Activated CD8-positive, alpha-beta memory T cell treated with anti-CD3 and anti-CD28 coated beads, Interleukin-2, amount 50 U/mL, for 4 hours (primary cell): ENCODE measurements at regions not wholly inside any gene's neighbourhood (a gene's known extent, or its start where the extent isn't known, plus 50 kb on each side); places are given as distances from the start of the nearest gene placed in this dataset.

Experiments used
- DNase-seq: peaks from one replicate; pipeline ENCODE4 v3.0.0-alpha.2; 2020

DNA sequence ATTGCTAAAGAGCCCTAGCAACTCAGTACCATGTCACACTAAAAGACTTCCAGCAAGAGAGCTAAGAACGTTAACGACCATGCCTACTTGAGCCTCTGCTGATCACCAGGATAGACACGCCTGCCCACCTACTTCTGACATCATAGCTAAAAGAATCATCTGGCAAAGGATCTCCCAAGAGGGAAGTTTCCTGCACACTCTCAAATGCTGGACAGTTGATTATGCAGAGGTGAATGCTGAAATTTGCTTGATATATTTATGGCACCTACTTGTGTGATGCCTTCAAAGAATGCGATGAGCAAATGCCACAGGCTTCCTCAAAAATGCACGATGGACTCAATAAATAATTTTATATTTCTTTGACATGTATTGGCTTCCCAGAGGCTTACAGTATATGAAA lies 113.6 kb downstream of the GALC start:
- no peak for DNase-seq

DNA sequence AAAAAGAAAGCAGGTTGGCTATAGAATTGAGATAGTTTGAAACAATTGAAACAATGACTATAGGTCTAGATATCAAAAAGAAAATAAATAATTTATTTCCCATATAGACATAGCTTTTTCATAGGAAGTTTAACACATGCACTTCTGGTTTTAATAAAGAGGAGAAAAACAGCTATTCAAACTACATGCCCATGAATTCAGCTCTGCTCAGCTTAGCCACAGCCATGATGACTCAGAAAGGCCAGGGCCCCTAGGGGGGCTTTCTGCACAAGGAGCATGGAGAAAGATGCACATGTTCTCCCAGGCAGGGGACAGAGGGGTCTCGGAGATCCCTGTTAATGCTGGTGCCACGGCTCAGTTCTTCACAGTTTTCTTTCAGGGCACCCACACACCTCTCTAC lies 114.0 kb downstream of the GALC start:
- DNase-seq, result no peak

DNA sequence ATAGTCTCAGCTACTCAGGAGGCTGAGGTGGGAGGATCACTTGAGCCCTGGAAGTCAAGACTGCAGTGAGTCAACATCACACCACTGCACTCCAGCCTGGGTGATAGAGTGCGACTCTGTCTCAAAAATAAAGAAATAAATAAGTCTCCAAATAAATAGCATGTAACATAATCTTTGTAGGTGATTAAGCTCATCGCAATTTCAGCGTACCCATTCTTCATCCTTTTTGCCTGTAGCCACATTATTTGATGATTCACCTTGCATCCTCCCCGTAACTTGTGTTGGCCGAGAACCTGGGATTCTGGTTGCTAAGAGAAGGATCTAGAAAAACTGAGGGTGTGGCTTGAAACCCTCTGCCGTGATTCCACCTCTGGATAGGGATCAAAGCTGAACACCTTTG lies 115.1 kb downstream of the GALC start:
- DNase-seq, result no peak

DNA sequence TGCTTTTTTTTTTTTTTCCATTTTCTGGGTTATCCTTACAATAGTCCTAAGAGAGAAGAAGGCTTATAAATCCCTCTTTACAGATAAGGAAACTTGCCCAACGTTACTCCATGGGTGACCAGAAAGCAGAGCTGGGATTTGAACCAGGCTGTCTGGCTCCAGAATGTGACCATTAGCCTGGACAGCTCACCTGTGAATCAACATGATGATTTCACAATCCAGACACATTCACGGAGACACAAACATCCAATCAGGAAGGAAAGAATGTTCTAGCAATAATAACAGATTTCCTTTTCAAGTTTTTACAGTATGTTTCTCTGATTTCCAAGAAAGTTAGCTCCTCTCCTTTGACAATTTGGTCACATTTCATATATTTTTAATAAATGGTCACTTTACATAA lies 118.3 kb downstream of the GALC start:
- DNase-seq, result no peak

DNA sequence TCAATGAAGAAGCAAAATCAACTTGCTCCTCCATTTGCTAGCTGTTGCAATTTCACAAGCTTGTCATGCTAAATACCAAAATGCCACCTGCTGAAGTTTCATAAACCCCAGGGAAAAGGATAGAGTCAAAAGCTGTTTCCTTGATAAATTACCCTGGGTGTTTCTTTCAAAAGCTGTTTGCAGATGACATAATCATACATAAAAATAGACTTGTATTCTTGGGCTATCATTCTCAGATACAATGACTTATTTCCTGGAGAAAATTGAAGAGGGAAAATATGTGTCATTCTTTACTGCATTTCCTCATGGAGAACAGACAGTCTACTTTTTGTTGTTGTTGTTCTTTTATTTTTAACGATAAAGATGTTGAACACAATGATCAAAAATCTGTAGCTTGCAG lies 119.2 kb downstream of the GALC start:
- DNase-seq, result no peak

DNA sequence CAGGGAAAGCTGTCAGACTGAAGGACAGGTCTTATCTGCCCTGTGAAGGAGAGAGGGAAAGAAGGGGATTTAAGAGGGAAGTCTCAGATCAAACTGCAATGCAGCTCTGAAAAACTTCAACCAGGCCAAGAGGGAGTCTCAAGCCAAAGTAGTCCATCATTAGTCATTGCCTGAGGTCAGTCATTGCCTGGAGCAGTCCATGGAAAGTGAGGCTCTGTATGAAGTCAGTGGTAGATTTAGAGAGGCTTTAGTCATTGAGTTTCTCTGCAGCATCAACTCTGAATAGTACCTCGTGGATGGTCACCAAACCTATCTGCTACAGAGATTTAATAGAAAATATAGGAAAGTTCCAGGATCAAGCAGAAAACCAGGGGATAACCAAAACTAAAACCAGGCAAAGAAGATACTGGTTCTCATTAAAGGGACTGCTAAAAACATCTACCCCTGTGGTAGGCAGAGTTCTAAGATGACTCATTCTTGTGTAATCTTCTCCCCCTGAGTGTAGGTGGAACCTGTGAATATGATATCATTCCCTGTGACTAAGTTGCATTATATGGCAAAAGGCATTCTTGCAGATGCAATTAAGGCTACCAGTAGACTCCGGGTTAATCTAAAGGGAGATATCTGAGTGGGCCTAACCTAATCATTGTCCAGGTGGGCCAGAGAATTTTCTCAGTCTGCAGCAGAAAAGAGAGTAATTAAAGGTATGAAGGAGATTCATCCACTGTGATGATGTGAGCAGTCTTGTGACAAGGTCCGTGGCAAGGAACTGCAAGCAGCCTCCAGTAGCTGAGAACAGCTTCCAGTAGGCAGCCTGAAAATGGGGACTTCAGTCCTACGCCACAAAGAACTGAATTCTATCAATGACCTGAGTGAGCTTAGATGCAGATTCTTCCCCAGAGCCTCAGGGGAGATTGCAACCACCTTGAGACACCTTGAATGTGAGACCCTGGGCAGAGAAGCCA lies 123.1 kb downstream of the GALC start:
- no peak for DNase-seq

DNA sequence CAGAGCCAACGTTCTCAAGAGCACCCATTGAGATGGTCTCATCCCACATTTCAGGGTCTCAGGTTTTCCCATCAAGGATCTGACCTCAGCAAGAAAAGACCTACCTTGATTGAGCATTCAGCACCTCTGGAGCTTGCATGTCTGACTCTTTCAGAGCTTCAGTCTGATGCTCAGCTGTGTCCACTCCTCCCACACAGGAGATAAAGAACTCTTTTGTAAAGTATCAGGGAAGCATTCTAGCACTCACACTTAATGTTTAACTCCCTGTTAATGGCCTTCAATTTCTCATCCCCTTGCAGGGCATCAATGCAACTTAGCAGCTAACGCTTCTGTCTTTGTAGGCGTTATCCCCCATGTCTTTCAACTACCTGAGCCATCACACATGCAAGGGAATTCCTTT lies 124.1 kb downstream of the GALC start:
- no peak for DNase-seq

DNA sequence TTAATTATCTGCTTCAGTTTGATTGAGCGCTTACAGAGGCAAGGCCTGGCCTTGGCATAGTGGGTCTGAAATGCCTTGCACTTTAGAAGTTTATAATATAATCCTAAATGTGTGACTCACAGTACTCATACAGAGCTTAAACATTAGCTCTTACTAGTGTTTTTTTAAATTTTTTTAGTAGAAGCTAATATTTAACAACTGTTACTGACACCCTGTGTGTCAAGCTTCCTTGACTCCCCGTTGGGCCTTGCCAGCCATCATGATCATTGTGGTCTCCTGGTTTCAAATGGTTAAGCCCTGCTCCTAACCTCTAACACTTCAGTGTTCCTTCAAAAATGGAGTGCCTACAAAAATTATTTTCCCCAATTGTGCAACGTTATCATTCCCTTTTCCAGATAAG lies 126.9 kb downstream of the GALC start:
- DNase-seq, result no peak

DNA sequence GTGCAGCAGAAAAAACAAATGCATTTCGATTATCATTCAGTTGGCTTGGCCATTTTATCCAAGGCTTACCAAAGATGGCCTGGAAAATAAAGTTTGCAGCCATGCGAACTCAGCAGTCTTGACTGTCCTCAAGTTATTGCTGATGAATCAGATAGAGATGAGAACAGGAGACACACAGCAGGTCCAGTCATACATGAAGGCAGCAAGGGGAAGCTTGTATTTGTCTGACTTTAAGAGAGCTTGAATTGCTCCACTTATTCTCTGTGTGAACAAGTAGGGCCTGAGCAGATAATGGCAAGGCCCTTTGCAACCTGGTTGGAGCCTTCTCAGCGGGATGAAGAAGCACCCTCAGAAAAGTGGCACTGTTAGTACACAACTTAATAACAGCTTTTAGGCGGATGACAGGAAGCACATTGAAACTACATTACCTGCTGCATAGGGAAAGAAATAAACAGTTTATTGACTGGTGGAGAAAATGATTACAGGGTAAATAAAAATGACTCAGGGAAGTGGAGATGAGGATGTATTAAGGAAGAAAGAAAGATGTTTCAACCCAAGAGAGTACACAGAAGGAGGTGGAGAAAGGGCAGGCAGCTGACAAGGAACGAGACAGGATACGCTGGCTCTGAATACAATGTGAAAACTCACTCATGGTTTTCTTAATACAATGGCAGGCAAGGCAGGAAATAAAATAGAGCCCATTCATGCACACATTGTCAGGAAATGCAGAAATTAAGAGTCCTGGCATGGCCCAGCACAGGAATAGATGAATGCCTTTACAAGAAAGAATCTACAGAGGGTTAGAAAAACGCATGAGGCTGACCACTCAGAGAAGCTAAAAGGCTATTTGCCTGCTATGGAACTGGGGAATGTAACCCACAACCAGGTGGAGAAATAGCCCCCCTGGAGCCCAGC lies 128.4 kb downstream of the GALC start:
- no peak for DNase-seq

DNA sequence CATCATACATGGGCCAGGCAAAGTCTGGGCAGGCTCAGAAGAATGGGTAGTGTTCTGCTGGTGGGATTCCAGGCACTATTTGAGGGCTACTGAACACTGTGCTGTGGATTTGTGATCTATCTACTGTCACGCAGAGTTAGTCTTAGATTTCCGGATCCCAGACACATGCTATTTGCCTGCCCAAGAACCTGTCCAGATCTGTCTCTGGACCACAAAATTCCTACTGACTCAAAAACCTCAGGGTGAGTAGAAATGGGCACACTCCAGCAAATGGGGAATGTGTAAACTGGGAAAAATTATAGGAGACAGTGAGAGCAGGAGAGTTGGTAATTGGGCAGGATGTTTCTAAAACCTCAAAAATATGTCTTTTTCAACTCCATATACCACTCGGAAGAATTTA lies 129.9 kb downstream of the GALC start:
- no peak for DNase-seq

DNA sequence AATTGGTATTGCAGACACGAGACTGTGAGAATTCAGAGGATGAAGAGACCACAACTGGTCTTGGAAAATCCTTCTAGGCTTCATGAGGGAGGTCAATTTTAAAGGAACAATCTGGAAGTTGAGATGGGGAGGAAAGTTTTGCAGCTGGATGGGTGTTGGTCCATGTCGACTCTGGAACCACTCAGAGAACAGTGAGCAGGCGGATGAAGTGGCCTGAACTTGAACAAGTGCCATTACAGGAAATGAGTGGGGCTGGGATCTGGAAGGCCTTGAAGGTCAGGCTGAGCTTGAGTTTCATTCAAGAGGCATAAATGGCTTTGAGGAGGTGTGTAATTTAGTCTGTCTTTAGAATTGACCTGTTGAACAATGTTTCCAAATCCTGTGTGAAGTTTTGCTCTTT lies 140.9 kb downstream of the GALC start:
- no peak for DNase-seq

DNA sequence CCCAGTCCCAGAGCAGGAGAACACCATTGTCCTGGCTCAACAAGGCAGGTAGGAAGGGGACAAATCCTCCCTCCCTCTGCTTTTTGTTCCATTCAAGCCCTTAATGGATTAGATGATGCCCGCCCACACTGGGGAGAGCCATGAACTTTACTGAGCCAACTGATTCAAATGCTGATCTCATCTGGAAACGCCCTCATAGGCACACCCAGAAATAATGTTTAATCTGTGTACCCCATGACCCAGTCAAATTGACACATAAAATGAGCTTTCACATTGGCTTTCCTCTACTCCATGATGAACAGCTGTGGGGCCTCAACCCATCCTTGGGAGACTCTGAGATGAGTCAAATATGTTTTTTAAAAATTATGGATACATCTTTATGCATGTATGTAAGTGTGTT lies 141.8 kb downstream of the GALC start:
- no peak for DNase-seq

DNA sequence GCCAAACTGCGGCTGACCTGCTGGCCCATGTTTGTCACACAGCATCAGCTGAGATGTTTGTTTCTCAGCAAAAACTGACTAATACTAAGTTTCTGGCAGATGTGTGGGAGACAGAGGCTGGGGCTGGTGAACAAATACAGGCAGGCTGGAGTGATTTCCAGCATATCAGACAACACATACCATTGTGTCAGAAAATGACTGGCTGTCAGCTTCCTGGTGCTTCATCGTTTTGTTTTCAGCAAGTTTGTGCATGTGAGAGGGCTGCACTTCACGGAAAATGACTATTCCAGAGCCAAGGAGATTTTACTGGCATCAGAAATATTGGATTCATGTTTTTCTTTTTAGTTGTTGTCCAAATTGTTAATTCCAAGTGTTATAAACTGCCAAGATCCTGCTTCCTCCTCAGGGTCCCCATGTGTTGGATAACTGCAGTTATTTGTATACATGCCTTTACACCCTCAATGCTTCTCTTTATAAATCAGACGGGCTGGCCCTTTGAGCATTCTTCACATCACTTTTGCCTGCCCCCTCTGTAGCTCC lies 145.7 kb downstream of the GALC start:
- no peak for DNase-seq

DNA sequence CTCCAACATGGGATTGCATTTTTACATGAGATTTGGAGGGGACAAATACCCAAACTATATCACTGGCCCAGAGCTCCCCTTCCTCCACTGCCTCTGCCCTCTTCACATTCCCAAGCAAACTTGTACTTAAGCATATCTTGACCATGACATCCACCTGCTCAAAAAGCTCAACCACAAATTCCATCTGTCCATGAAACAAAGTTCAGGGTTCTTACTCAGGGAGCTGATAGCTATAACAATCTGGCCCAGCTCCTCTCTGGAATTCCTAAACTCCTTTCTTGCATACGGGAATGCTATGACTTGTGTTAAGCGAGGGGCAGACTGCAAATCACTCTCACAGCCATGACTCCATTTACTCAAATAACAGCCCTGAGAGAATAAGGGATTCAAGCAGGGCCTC lies 152.1 kb downstream of the GALC start:
- DNase-seq, result no peak

DNA sequence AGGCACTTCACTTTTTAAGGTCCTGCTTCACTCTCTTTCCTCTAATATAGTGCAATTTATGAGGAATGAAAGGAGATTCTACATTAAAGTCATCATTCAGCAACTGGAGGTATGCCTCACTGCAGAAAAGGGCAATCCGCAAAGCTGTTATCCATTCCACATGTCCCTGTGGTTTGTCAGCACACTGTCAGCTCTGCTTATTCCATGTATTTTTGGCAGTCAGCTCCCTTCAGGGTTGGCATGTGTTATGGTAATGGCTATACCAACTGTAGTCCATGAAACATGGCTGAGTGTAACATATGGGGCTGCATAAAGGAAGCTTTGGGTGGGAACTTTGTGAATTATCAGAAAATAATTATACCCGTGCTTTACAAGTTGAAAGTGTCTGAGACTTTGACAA lies 154.1 kb downstream of the GALC start:
- no peak for DNase-seq

DNA sequence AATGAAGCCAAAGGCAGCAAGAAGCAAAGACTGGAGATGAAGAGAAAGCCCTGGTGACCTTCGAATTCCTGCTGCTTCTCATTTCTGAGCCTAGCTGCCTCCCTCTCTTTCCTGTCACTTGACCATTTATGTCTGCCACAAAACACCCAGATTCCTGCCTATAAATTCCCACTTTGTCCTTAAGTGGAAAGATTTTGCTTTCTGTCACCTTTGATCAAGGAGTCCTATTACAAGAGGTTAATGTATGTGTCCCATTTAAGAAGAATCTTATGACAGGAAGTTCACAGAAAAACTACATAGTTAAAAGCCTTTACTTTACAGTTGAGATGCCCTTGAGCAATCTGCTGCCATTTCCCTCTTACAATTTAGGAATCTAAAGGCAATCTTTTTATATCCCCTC lies 155.7 kb downstream of the GALC start:
- no peak for DNase-seq

DNA sequence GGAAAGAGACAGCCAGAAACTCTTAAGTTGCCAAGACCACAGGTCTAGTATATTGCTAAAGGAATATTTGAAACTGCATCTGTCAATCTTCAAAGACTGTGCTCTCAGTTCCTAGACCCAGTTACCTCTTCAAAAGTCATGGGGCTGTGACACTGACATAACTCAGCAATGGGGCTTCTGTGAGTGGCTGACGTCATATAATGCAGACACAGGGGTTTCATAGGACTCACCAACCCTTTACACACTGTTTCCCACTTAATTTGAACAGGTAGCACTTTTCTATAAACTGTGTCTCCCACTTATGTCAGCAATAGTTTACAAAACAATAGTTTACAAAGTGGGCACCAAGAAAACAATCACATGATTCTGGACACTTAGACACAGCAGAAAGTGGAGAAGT lies 158.4 kb downstream of the GALC start:
- no peak for DNase-seq

DNA sequence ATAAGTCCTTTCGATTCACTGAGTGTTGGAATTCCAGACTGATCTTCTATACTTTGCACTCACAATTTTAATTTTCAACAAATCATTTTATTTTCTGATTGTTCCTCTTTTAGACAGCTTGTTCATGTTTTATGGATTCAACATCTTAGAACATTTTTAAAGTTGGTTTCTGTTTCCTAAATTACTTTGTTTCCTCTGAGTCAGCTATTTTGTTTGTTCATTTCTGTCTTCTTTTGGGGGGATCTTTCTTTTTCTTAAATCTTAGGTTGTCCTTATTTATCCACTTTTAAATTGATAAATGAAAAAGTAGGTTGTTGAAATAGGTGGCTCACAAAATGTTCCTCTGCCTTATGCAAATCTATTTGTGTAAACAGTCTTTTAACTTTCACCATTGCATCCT lies 160.0 kb downstream of the GALC start:
- DNase-seq, result no peak

DNA sequence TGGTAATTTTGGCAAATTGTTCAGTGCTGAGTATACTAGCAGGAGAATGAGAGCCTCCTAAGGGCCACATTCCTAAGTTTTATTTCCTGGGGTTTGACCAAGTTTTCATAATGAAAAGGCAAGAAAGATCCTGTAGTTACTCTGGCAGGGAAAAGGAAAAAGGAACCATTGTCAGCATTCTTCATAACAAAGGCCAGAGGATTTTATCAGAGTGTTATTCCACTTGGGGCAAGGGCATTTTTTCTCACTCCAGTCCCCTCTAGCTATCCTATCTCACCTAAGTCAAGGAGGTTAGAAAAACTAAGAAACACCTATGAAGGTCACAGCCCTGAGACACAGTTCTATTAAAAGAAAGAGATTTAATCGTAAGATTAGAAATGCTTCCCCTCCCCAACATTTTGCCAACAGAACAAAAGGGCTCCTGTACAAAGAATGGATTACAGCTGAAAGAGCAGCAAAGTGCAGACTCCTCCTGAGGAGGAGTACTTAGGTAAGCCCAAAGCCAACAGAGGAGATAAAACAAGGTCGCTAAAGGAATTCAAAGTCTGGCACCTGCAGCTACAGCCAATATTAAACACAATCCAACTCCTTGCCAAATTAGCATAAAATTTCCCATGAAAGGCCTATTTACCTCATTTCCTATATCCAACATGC lies 162.4 kb downstream of the GALC start:
- DNase-seq, result no peak

DNA sequence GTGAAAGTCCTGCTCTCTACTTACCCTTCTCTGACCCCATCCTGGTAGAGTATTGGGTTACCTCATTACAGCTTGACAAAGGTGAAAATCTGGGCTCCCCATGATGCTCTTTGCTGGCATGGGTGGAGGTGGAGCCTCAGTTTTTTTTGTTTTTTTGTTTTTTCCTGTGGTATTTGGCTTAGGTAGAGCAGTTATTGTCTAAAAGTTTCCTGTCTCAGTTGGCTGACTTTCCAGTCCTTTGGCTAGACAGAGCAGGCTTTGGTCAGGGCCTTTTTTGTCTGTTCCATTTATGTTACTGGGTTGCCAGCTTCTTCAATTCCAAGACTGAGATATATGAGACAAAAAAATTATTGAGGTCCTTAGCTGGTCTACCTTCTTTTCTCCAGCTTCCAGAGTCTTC lies 163.4 kb downstream of the GALC start:
- DNase-seq, result no peak

DNA sequence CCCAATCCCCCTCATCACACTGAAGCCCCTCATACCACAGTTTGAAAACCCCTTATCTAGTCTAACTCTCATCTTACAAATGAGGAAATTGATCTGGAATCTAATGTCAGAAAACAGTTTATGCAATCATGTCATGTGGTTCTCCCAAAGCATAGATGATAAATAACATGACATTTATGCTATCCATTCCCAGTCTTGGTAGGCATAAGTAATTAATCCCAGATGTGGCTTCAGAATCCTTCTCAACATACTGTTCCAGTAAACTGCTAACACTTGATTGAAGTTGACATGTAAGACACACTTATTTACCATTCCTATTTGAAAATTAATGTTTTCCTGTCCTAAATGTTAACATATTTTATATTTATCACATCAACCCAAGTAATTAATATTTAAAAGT lies 168.7 kb downstream of the GALC start:
- DNase-seq, result no peak

DNA sequence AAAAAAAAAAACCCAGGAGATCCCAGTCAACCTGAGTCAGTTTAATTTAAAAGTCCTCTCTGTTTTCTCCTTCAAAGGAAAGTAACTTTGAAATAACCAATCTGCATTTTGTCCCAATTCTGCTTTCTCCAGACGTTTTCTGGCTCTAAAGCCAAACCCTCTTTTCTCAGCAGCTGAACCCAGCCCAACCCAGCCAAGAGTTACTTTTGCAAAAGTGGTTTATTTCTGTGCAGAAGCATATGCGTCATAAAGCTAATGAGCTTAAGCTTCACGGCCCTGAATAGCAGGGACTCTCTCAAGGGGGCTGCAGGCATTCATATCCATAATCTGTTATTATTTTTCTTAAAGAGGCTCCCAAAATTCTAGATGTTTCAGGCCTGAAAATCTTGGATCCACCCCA lies 176.6 kb downstream of the GALC start:
- DNase-seq, result no peak

DNA sequence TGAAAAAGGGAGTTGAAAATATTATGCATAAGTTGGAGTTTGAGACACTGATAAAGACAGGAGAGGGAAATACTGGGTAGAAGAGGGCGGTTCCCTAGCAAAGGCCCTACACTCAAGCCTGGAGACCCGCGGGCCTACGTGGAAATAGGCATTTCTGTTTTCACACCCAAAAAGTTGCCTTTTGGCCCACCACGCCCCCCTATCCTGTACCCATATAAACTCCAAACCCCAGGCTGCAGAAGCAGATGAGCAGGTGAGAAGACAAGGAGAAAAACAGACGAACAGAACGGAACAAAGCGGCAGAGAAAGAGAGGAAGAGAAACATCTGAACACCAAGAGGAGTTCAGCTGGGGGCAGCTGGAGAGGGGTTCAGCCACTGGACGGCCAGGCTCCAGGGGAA lies 177.9 kb downstream of the GALC start:
- DNase-seq, result no peak
